AG09309 (cell line): ENCODE measurements at regions not wholly inside any gene's neighbourhood (a gene's known extent, or its start where the extent isn't known, plus 50 kb on each side); places are given as distances from the start of the nearest gene placed in this dataset.

ENCODE experiments used
- DNase-seq: peaks from one replicate; pipeline ENCODE4 v3.0.0-alpha.2; 2010; ENCODE audit warnings: low read depth
- H3K4me3 ChIP-seq: 2 replicates; pipeline ENCODE4 v1.5.1; 2011; ENCODE audit warnings: mild to moderate bottlenecking, low read depth, low read length, moderate library complexity; ENCODE audit not compliant: control insufficient read depth
- TF ChIP-seq, protein P1 (sequence below): IDR thresholded peaks from 2 replicates; pipeline ENCODE4 v1.5.1; 2011; ENCODE audit warnings: mild to moderate bottlenecking, low read depth, low read length, inconsistent platforms; ENCODE audit not compliant: insufficient read depth, control insufficient read depth; ENCODE audit errors: missing control alignments

GRCh38 chr16:31707743-31708335 lies 165.8 kb upstream of the ZNF267 start:
- H3K4me3 ChIP-seq = no peak overlapping the region
- no peak for DNase-seq
- TF ChIP-seq, protein P1, sequence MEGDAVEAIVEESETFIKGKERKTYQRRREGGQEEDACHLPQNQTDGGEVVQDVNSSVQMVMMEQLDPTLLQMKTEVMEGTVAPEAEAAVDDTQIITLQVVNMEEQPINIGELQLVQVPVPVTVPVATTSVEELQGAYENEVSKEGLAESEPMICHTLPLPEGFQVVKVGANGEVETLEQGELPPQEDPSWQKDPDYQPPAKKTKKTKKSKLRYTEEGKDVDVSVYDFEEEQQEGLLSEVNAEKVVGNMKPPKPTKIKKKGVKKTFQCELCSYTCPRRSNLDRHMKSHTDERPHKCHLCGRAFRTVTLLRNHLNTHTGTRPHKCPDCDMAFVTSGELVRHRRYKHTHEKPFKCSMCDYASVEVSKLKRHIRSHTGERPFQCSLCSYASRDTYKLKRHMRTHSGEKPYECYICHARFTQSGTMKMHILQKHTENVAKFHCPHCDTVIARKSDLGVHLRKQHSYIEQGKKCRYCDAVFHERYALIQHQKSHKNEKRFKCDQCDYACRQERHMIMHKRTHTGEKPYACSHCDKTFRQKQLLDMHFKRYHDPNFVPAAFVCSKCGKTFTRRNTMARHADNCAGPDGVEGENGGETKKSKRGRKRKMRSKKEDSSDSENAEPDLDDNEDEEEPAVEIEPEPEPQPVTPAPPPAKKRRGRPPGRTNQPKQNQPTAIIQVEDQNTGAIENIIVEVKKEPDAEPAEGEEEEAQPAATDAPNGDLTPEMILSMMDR = no peak

DNA sequence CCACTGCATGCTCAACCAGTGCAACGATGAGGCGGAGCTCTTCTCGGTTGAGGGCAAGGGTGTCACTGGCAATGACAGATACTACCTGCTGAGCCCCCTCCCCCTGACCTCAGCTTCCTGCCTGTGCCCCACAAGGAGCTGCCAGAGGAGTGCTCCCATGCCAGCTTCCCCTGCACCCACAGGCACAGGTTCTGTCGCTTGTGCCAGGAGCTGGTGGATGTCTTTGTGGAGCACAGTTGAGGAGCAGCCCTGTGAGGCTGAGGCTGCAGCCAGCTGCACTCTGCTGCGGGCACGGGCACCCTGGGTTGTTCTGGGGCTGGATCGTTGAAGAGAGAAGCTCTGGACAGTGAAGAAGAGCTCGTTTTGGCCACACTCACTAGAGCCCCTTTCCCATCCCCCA lies 165.3 kb upstream of the ZNF267 start:
- no peak for DNase-seq
- no peak overlapping the region for H3K4me3 ChIP-seq
- TF ChIP-seq, protein P1 = no peak

DNA sequence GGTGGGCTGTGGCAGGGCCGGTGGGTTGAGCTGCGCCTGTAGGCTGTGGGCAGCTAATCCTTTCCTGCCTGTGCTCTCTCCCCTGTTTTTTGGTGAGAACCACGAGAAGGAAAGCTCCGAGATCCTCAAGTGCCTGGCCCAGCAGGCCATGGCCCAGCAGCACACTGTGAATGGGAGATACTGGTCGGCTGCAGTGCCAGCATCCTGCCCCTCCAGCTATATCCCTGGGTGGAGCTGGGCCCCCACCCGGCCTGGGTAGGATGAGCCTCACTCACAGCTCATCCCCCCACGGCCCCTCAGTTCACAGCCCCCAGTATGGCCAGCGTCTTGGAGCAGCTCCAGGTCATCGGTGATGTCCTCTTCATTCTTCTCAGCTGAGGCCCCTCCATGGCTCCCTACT lies 164.4 kb upstream of the ZNF267 start:
- no peak for DNase-seq
- TF ChIP-seq, protein P1 = no peak

GRCh38 chr16:31710134-31710533 lies 163.5 kb upstream of the ZNF267 start:
- TF ChIP-seq, protein P1 = no peak
- no peak overlapping the region for H3K4me3 ChIP-seq
- DNase-seq = no peak

More for the DNA sequence above, 164.4 kb upstream of the ZNF267 start:
- H3K4me3 ChIP-seq = no peak overlapping the region

DNA sequence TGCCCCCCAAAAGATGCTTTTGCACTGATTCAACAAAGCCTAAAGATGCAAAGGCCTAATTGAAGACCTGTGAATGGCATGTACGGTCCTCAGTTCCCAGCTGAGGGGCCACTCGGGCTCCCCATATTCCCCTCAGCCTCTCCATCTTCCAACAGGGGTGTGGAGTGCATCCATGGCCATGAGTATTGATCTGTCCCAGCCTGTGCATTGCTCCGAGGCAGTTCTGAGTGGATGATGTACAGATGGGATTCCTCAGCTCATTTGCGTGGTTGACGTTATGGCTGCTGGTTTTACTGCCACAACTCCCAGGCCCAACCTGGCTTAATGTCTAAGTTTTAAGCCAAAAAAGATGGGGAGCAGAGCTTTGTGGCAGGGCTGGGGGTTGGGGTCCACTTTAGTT lies 162.7 kb upstream of the ZNF267 start:
- H3K4me3 ChIP-seq = no peak overlapping the region
- no peak for DNase-seq
- TF ChIP-seq, protein P1 = no peak

GRCh38 chr16:31711344-31711845 lies 162.2 kb upstream of the ZNF267 start:
- DNase-seq = no peak

More at GRCh38 chr16:31711344-31711845, 162.2 kb upstream of the ZNF267 start:
- TF ChIP-seq, protein P1 = no peak
- no peak overlapping the region for H3K4me3 ChIP-seq
